A673 (cell line): ENCODE measurements at regions not wholly inside any gene's neighbourhood (a gene's known extent, or its start where the extent isn't known, plus 50 kb on each side); places are given as distances from the start of the nearest gene placed in this dataset.

ENCODE experiments used
- EZH2 ChIP-seq: fragments of 200-600 bp; sonication (generic); IDR thresholded peaks from 2 replicates; pipeline ENCODE4 v1.6.1; 2017; ENCODE audit warnings: borderline replicate concordance, low read depth, mild to moderate bottlenecking, mixed read lengths, antibody characterized with exemption, low read length; ENCODE audit not compliant: poor library complexity, severe bottlenecking
- TF ChIP-seq, protein P1 (sequence below): fragments of 300-800, 200-600 bp; sonication (generic); conservative IDR thresholded peaks from 2 replicates; pipeline ENCODE4 v1.5.1; 2017; ENCODE audit warnings: low read depth, mild to moderate bottlenecking, antibody characterized with exemption, low read length, moderate library complexity, mixed read lengths

DNA sequence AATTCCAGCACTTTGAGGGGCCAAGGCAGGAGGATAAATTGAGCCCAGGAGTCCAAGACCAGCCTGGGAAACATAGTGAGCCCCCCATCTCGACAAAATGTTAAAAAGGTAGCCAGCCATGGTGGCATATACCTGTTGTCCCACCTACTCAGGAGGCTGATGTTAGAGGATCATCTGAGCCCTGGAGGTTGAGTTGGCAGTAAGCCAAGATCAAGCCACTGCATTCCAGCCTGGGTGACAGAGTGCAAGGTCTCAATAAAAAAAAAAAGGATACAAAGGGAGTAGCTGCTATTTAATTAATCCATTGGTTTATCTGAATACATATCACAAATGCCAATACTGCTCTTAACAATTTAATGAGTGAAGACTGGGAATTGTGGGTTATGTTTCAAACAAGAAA is 327.8 kb downstream of the CPS1 start:
- TF ChIP-seq, protein P1, sequence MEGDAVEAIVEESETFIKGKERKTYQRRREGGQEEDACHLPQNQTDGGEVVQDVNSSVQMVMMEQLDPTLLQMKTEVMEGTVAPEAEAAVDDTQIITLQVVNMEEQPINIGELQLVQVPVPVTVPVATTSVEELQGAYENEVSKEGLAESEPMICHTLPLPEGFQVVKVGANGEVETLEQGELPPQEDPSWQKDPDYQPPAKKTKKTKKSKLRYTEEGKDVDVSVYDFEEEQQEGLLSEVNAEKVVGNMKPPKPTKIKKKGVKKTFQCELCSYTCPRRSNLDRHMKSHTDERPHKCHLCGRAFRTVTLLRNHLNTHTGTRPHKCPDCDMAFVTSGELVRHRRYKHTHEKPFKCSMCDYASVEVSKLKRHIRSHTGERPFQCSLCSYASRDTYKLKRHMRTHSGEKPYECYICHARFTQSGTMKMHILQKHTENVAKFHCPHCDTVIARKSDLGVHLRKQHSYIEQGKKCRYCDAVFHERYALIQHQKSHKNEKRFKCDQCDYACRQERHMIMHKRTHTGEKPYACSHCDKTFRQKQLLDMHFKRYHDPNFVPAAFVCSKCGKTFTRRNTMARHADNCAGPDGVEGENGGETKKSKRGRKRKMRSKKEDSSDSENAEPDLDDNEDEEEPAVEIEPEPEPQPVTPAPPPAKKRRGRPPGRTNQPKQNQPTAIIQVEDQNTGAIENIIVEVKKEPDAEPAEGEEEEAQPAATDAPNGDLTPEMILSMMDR, result no peak
- TF ChIP-seq EZH2, result no peak
